Kidney (tissue), 13 donors: ENCODE measurements at regions not wholly inside any gene's neighbourhood (a gene's known extent, or its start where the extent isn't known, plus 50 kb on each side); places are given as distances from the start of the nearest gene placed in this dataset.

Experiments
- DNase-seq, 5 donors: peaks; one replicate each; pipeline ENCODE4 v3.0.0-alpha.2; 2013 to 2020
- FAIRE-seq: peaks from 2 replicates; lab custom pipeline; 2012; peaks lifted over from hg19 to GRCh38; lab: Jason Lieb, UNC
- H3K27ac ChIP-seq, 2 donors: one replicate each; pipeline ENCODE4 v1.7.0; 2013; ENCODE audit warnings: low read depth in 2 of 2, low read length in 2 of 2, inconsistent platforms in 1 of 2
- H3K27me3 ChIP-seq: one replicate; pipeline ENCODE4 v1.7.1; 2013; ENCODE audit warnings: low read length, inconsistent platforms; ENCODE audit not compliant: control insufficient read depth, insufficient read depth
- H3K36me3 ChIP-seq, 3 donors: one replicate each; pipeline versions ENCODE4 v1.7.0 to v1.7.1; 2013; ENCODE audit warnings: low read length in 3 of 3, control low read depth in 1 of 3, inconsistent platforms in 1 of 3; ENCODE audit not compliant: insufficient read depth in 3 of 3, control insufficient read depth in 2 of 3
- H3K4me1 ChIP-seq, 3 donors: one replicate each; pipeline versions ENCODE4 v1.7.0 to v1.7.1; 2013; ENCODE audit warnings: low read length in 3 of 3, inconsistent platforms in 1 of 3, low read depth in 1 of 3; ENCODE audit not compliant: control insufficient read depth in 2 of 3, insufficient read depth in 2 of 3
- H3K4me3 ChIP-seq, 3 donors: one replicate each; pipeline versions ENCODE4 v1.7.0 to v1.8.1; 2013; ENCODE audit warnings: low read length in 3 of 3, control low read depth in 1 of 3, inconsistent platforms in 1 of 3
- H3K9ac ChIP-seq, 3 donors: one replicate each; pipeline versions ENCODE4 v1.7.0 to v1.7.1; 2013; ENCODE audit warnings: low read length in 3 of 3, control low read depth in 1 of 3, inconsistent platforms in 1 of 3
- H3K9me3 ChIP-seq, 3 donors: one replicate each; pipeline versions ENCODE4 v1.7.0 to v1.7.1; 2013; ENCODE audit warnings: low read length in 3 of 3, control low read depth in 1 of 3, inconsistent platforms in 1 of 3; ENCODE audit not compliant: control insufficient read depth in 2 of 3, insufficient read depth in 1 of 3
- CTCF ChIP-seq: IDR thresholded peaks from 3 replicates; pipeline ENCODE4 v1.5.1; 2012; ENCODE audit warnings: mild to moderate bottlenecking, moderate library complexity, borderline replicate concordance; ENCODE audit not compliant: insufficient read depth; ENCODE audit errors: extremely low read depth
- intact Hi-C: fragments of 100-400 bp; cut with DNase I; formaldehyde crosslinking; loops from one replicate; pipeline ENCODE4 v1.11.1; 2022
- donor health status: control.
- donor health status: control.
- donor health status: control.
- donor health status: control.
- donor health status: control.
- donor health status: DM: yes; HTN: yes; CAD: no.
- donor health status: Normal renal cell carcinoma (clear cell type).

GRCh38 chr16:26651884-26652283 is 414.8 kb upstream of the C16orf82 start:
- no peaks in the 10 kb centered on the region for H3K36me3 ChIP-seq

GRCh38 chr16:26658486-26658885 is 408.2 kb upstream of the C16orf82 start:
- no peak overlapping the region for H3K9ac ChIP-seq
- H3K36me3 ChIP-seq, result no peaks in the 10 kb centered on the region
- DNase-seq, result no peak
- no peak for FAIRE-seq
- no peaks in the 10 kb centered on the region for H3K9me3 ChIP-seq
- H3K4me3 ChIP-seq, result no peak overlapping the region
- intact Hi-C loops, result no loop called here
- TF ChIP-seq CTCF, result no peak
- H3K27ac ChIP-seq, result no peak overlapping the region
- no peaks in the 10 kb centered on the region for H3K4me1 ChIP-seq
- no peaks in the 10 kb centered on the region for H3K27me3 ChIP-seq

More at GRCh38 chr16:26651884-26652283, 414.8 kb upstream of the C16orf82 start:
- TF ChIP-seq CTCF, result no peak
- H3K9ac ChIP-seq, result no peak overlapping the region
- H3K27me3 ChIP-seq, result no peaks in the 10 kb centered on the region
- DNase-seq, result no peak
- intact Hi-C loops, result no loop called here
- no peaks in the 10 kb centered on the region for H3K4me1 ChIP-seq
- H3K9me3 ChIP-seq, result no peaks in the 10 kb centered on the region
- H3K4me3 ChIP-seq, result no peak overlapping the region
- H3K27ac ChIP-seq, result no peak overlapping the region
- no peak for FAIRE-seq

DNA sequence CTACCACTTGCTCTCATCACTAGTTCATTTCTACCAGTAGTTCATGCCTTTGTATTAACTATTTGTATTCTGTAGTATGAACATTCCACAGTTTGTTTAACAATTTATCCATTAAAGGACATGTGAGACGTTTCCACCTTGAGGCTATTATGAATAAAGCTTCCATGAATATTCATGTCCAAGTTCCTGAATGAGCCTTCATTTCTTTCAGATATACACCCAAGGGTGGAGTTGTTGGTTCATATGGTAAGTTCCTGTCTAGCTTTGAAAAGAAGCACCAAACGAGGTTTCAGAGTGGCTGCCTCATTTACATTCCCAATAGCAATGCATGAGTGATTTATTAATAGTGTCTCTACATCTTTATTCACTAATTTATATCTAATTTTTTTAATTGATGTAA is 407.8 kb upstream of the C16orf82 start:
- no peaks in the 10 kb centered on the region for H3K9me3 ChIP-seq
- no peak for TF ChIP-seq CTCF
- FAIRE-seq, result no peak

GRCh38 chr16:26664086-26664485 is 402.6 kb upstream of the C16orf82 start:
- FAIRE-seq (no peak), DNase-seq (no peak)
- H3K27ac ChIP-seq, result no peak overlapping the region
- no peaks in the 10 kb centered on the region for H3K4me1 ChIP-seq
- no peaks in the 10 kb centered on the region for H3K9me3 ChIP-seq
- H3K36me3 ChIP-seq, result no peaks in the 10 kb centered on the region
- H3K9ac ChIP-seq, result no peak overlapping the region
- H3K4me3 ChIP-seq, result no peak overlapping the region
- intact Hi-C loops, result no loop called here
- no peaks in the 10 kb centered on the region for H3K27me3 ChIP-seq
- TF ChIP-seq CTCF, result no peak

More for the DNA sequence above, 407.8 kb upstream of the C16orf82 start:
- Histone ChIP-seq H3K27me3 (no peaks in the 10 kb centered on the region), H3K36me3 (no peaks in the 10 kb centered on the region), H3K4me1 (no peaks in the 10 kb centered on the region), H3K9ac (no peak overlapping the region), H3K27ac (no peak overlapping the region), H3K4me3 (no peak overlapping the region)
- intact Hi-C loops, result no loop called here
- no peak for DNase-seq
